Right atrium auricular region (tissue), 2 donors: ENCODE measurements at regions not wholly inside any gene's neighbourhood (a gene's known extent, or its start where the extent isn't known, plus 50 kb on each side); places are given as distances from the start of the nearest gene placed in this dataset.

Source experiments
- DNase-seq: peaks from one replicate; pipeline ENCODE4 v3.0.0-alpha.2; 2019; ENCODE audit warnings: low spot score
- H3K27ac ChIP-seq, 2 donors: fragments of 200-600 bp; sonication (generic); 1 replicate in 1 of 2; 2 replicates in 1 of 2; pipeline ENCODE4 v1.5.1; 2016 to 2019
- H3K27me3 ChIP-seq, 2 donors: fragments of 200-600 bp; sonication (generic); one replicate each; pipeline versions ENCODE4 v1.5.1 to v1.6.0; 2017 to 2019
- H3K36me3 ChIP-seq: fragments of 200-600 bp; sonication (generic); one replicate; pipeline ENCODE4 v1.5.1; 2016
- H3K4me1 ChIP-seq, 2 donors: fragments of 200-600 bp; sonication (generic); one replicate each; pipeline versions ENCODE4 v1.5.1 to v1.6.0; 2017 to 2019
- H3K4me3 ChIP-seq, 2 donors: fragments of 200-600 bp; sonication (generic); 1 replicate in 1 of 2; 2 replicates in 1 of 2; pipeline ENCODE4 v1.5.1; 2017 to 2019; ENCODE audit warnings: mild to moderate bottlenecking in 1 of 2, moderate library complexity in 1 of 2
- H3K9me3 ChIP-seq, 2 donors: fragments of 200-600 bp; sonication (generic); one replicate each; pipeline ENCODE4 v1.5.1; 2019
- CTCF ChIP-seq, 2 donors: fragments of 200-600 bp; sonication (generic); IDR thresholded peaks; one replicate each; pipeline ENCODE4 v1.5.1; 2019; ENCODE audit warnings: antibody characterized with exemption in 2 of 2

GRCh38 chr15:70519616-70520015, 243.7 kb downstream of the UACA start:
- no peaks in the 10 kb centered on the region for H3K27me3 ChIP-seq
- DNase-seq: no peak
- TF ChIP-seq CTCF (IDR thresholded peaks at IDR 0.05): no peak
- no peak overlapping the region for H3K4me3 ChIP-seq
- H3K4me1 ChIP-seq: no peaks in the 10 kb centered on the region
- no peak overlapping the region for H3K27ac ChIP-seq
- H3K9me3 ChIP-seq: no peaks in the 10 kb centered on the region
- H3K36me3 ChIP-seq: no peaks in the 10 kb centered on the region

GRCh38 chr15:70519004-70519365, 244.4 kb downstream of the UACA start:
- H3K27me3 ChIP-seq: no peaks in the 10 kb centered on the region
- no peak for TF ChIP-seq CTCF (IDR thresholded peaks at IDR 0.05)
- no peaks in the 10 kb centered on the region for H3K4me1 ChIP-seq
- no peaks in the 10 kb centered on the region for H3K36me3 ChIP-seq
- DNase-seq: no peak
- H3K27ac ChIP-seq: no peak overlapping the region
- H3K4me3 ChIP-seq: no peak overlapping the region
- no peaks in the 10 kb centered on the region for H3K9me3 ChIP-seq

DNA sequence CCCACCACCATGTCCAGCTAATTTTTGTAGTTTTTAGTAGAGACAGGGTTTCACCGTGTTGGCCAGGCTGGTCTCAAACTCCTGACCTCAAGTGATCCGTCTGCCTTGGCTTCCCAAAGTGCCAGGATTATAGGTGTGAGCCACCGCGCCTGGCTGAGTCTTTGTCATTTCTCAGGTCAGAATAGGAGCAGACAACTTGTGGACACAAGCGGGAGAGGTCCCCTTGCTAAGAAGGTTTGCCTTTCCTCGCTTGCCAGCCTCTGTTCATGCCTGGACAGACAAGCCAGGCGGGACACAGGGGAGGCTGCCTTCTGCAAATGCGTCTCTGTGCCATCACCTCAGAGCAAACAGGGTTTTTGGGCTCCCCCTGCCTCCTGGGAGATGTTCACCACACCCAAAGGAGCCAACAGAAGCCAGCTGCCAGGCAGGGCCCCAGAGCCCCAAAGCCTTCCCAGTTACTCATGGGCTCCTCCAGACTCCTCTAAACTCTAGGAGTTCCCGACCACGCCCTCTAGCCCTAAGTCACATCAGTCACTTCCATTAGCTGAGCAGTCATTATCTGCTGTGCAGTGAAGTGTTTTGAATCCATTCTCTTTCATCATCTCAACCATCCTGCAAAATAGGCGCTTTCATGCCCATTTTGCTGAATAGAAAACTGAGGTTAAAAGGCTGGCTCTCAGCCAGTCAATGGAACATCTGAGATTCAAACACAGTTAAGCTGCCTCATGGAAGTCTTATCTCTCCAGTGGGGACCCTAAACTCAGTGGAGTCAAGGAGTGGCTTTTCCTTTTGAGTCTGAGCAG, 245.0 kb downstream of the UACA start:
- DNase-seq: no peak
- no peak overlapping the region for H3K4me3 ChIP-seq
- TF ChIP-seq CTCF (IDR thresholded peaks at IDR 0.05): no peak
- H3K27ac ChIP-seq: no peak overlapping the region
- no peaks in the 10 kb centered on the region for H3K27me3 ChIP-seq
- H3K9me3 ChIP-seq: no peaks in the 10 kb centered on the region
- H3K36me3 ChIP-seq: no peaks in the 10 kb centered on the region
- no peaks in the 10 kb centered on the region for H3K4me1 ChIP-seq

DNA sequence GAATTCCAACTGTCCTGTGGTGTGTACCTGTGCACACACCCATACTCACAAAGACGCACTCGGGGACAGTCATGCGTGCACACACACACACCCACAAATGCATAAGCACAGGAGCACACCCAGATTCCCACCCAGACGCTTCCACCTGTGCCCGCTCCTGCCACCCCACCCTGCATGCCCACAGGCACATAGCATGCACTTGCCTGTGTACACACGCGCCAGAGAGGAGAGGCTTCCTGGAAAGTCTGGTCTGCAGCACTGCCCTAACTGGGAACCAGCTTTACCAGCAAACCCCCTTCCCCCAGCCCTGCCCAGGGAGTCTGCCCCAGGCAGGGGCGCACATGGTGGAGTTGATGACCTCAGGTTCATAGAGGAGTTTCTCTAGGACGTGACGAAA, 246.2 kb downstream of the UACA start:
- Histone ChIP-seq H3K27me3 (no peaks in the 10 kb centered on the region), H3K9me3 (peaks cover 0 to 2% of the 10 kb centered on the region in 2 donors), H3K36me3 (no peaks in the 10 kb centered on the region), H3K4me1 (no peaks in the 10 kb centered on the region), H3K27ac (no peak overlapping the region), H3K4me3 (no peak overlapping the region)
- no peak for DNase-seq
- no peak for TF ChIP-seq CTCF (IDR thresholded peaks at IDR 0.05)

DNA sequence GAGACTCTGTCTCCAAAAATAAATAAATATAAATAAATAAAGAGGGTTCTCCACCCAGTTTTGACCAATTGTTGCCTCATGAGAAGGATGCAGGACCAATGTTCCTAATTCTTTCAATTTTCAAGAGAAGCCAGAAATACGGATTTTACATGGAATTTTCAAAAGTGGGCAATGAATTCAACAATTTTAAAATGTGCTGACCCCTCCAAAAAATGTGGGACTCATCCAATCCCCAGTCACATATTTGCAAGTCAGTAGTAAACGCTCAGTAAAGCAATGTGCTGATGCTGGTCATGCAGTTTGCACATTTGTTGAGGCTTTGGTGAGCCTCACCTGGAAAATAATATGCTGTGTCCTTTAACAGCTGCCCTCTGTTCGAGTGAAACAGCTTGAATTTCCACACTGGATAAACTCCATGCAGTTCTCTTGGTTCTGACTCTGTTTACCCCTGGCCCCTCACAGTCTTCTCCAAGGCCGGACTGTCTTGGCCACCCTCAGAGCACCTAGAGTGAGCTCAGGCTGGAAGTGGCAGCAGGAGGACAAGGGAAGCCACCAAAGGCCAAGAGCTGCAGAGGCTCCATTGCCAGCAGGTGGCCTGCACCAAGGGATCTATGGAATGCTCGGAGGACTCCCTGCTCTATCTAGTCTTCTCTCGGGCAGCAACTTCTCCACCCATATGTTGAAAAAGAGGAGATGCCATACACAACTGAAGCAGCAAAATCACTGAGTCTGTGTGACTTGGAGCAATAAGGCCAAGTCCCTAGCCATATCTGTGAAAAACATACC, 246.8 kb downstream of the UACA start:
- TF ChIP-seq CTCF (IDR thresholded peaks at IDR 0.05): no peak
- Histone ChIP-seq H3K4me1 (no peaks in the 10 kb centered on the region), H3K9me3 (peaks cover 0 to 5% of the 10 kb centered on the region in 2 donors), H3K4me3 (no peak overlapping the region), H3K27ac (no peak overlapping the region), H3K36me3 (no peaks in the 10 kb centered on the region), H3K27me3 (no peaks in the 10 kb centered on the region)
- no peak for DNase-seq
